GM18870 (cell line): ENCODE measurements at regions not wholly inside any gene's neighbourhood (a gene's known extent, or its start where the extent isn't known, plus 50 kb on each side); places are given as distances from the start of the nearest gene placed in this dataset.
"Not testable (repeated sequence)": the region's sequence is repeated elsewhere in the genome, so short reads cannot be mapped to it uniquely, and the experiment has no call there.

Experiments used
- ATAC-seq: cut with Tn5 transposase; IDR thresholded peaks from one replicate; pipeline ENCODE4 v1.9.1; 2021; ENCODE audit warnings: moderate library complexity; ENCODE audit not compliant: unreplicated experiment

DNA sequence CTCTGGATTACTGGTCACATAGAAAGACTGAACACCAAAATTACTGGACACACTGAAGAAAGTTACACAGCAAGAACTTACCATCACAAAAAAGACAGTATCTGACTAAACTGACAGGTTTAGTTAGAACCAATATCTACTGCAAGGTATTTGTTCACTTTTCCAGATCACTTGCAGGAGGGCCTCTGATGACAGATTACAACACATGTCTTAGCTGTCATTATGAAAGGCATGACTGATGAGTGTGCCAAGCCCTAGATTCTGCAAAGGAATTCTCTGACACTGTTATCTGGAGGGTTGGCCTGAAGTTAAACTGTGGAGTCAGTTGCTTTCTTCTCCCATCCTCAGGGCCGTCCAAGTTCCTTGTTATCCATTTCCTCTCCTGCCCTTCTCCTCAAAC, 242.7 kb downstream of the KIF20B start:
- no peak for ATAC-seq

DNA sequence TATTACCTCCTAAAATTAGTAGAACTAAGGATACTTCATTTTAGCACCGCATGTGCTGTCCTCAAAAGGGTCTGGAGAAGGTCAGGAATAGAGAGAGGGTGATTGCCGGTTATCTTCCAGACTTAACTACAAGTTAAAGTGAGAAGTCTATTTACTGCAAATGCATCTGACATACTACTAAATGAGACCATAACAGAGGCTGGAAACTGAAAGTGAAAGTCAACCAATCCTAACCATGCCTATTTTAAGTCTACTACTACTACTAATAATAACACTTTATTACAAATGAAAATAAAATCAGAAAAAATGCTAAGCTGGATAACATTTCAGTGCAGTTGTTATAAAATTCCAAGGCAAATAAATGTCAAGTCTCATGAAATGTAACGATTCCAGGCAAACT, 244.7 kb downstream of the KIF20B start:
- no peak for ATAC-seq

DNA sequence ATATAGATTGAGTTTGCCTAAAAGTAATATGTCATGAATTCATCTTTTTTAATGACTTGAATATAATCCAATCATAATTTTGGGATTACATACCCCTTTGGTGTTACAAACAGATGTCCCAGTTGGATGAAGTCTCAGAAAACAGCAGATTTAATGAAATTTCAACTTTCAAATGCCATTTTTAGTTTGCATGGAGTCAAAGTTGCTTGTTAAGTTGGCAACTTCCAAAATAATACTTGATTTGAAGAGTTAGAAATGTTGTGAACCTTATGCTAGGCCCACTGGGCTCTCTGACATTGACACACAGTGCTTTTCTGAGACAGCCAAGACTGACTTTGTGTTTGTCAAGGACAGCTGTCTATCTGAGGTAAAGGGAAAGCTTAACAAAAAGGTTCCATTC, 248.1 kb downstream of the KIF20B start:
- ATAC-seq = no peak

DNA sequence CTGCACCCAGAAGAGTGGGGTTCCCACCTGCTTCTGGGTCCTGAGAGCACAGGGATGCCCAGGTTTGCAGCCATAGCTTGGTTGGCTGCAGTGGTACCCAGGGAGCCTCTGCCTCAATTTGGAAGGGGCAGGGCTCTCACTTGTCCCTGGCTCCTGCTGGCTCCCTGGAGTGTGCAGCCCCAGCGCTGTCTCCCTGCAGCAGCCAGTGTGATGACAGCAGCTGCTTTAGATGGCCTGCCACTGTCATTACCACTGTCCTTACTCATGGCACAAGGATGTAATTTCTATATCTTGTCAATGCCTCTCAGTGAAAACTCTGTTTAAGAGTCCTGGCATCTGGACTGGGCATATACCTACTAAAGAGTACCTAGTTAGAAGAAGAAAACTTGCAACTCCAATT, 250.9 kb downstream of the KIF20B start:
- ATAC-seq = no peak

DNA sequence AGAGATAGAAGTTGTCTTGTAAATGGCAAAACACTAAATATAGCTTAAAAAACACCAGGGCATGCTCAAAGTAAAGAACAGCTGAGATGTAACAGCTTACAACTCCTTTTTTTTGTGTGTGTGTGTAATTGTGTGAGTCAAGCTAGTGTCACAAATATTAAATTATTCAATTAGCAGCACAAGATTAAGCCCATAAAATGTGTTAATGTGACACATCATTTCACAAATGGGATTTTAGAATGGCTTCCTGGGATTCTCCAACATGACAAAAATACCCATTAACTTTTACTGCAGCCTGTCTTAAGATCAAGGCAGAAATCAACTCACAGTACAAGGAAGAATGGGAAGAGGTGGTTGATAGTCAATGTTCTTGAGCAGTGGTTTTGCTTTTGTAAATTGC, 251.4 kb downstream of the KIF20B start:
- ATAC-seq = no peak

DNA sequence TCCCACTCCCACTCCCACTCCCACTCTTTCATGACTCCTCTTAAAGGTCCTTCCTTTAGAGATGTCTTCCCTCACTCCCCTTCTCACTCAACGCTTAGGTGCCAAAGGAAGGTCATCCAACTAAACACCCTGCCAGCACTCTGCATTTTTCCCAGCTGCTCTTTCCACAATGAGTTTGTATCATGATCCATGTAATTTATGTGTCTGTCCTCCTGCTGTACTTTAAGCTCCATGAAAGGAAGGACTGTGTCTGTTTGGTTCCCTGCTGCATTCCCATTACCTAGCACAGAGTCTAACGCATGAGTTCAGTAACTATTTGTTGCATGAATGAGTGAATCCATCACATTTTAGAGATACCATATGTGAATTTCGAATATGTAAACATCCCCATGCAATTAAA, 252.7 kb downstream of the KIF20B start:
- ATAC-seq = no peak

DNA sequence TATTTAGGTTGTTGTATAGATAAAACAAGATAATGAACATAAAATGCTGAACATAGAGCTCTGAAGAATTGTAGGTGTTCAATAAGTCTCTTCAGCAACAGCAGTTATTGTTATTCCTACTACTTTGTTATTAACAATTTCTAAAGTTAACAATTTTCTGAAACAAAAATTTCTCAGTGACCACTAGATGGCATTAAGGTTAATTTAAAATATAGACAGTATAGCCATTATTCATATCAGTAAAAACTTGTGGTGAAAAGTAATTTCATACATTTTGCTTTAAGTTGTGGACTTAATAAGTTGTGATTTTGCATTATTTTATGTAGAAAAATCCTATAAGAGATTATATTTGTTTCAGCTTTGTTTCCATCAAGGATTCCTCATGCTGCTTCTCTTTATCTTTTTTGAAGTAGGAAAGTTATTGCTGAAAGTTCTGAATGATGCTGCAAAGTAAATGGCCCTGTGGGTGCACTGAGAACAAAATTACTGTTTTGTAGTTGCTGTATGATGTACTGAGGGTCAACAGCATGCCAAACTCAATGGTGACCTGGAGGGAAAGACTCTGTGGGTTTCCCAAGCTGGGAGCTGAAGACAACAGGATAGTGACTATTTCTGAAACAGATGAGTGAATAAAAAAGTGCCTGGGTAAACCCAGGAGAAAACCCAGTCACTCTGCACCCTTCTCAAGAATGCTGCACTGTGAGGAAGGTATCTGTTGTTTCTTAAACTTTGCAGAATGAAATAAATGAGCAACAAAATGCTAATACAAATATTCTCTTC, 253.6 kb downstream of the KIF20B start:
- no peak for ATAC-seq

DNA sequence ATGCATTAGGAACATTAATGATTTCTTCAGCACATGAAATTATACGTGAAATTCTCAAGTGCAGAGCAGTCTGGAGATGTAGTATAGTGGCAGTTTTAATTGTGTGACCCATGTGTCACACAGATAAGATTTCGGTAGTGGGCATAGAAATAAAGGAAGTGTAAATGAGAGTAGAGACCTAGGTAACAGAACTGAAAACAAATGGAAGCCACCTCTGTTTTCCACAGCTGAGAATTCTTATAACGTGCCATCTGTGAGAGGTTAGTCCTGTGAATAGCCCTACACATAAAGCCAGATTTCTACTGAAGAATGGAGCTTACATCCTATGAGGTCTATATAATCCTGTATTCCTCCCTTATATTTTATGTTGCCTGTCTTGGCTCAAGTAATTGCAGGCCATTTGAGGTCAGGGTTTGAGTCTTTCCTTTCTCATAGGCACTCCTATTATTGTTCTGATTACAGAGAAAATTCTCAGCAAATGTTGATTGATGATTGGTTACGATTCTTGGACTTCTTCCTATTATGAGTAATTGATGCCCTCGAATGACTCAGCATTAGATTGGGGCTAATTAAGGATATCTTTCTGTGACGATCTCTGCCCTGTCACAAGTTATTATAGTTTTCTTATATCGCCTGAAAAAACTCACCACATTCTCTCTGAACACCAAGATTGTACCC, 258.2 kb downstream of the KIF20B start:
- ATAC-seq = no peak

DNA sequence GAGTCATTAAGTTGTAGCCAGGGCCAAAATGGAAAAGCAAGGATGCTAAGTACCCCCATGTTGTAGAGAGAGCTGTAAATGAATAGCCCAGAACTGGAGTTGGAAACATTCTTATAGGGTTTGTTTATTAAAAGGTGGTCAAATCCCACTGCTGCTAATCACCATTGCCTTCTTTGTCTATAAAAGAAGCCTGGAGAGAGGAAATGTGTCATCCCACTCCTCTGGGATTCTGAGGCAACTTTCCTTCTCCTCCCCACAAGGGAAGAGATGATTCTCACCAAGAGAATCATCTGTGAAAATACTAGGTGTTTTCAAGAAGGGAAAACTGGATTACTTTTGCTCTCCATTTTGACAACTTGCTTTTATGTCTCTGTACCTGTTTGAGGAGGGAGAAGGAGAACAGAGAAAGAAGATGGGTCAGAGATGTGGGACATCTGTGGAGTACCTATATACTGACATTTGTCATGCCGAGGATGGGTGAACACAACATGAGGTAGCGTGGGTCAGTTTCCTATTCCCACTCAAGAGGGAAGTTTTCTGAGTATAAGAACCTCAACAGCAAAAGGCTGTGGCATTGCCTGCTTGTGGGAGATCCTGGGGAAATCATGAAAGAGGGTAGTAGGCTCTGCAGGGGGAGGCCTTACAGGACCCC, 262.2 kb downstream of the KIF20B start:
- ATAC-seq = no peak

DNA sequence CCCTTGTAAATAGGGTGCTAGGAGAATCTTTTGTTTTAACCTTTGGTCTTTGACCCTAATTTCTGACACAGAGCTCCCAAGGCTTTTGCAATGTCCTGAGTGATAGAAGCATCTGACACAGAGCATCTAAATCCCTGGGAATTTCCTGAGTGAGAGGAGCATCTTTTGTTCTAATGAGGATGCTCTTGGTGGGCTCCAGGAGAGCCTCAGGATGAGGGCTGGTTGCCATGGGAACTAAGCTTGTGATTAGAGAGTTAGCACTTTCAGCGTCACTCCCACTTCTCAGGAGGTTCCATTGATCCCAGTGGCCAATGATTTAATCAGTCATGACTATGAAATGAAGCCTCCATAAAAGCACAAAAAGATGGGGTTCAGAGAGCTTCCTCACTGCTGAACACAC, 264.8 kb downstream of the KIF20B start:
- no peak for ATAC-seq

DNA sequence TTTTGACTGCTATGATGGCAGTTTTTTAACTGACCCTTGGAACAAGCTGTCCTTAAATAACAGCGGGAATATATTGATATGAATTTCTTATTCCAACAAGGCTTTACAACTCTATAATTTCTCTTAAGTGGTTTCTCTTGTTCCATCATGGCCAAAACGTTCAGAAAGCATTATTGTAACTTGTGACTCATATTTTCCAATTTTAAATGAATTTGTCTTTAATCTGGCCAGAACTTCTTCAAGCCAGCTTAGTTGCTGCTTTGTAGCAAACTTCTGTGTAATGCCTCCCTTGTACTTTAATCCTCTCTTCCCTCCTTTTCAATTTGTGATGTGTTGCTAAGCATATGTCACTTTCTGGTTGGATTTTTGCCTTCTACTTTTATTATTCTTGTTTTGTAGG, 271.9 kb downstream of the KIF20B start:
- no peak for ATAC-seq

DNA sequence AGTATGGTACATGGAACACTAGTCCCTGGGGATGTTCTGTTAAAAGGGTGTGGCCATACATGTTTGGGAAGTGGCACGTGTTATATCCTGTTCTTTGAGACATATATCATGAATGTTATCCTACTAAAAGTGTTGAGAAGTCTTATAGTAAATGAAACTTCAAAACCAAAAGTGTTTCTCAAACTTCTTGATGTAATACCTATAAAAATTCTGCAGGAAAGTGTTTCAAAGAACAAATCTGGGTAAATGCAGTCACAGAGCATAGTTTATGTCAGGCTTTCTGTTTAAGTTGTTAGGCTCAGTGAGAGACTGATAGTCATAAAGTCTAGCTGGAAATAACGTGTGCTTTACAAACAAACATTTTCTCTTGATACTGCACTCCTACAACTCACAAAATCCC, 273.7 kb downstream of the KIF20B start:
- no peak for ATAC-seq

DNA sequence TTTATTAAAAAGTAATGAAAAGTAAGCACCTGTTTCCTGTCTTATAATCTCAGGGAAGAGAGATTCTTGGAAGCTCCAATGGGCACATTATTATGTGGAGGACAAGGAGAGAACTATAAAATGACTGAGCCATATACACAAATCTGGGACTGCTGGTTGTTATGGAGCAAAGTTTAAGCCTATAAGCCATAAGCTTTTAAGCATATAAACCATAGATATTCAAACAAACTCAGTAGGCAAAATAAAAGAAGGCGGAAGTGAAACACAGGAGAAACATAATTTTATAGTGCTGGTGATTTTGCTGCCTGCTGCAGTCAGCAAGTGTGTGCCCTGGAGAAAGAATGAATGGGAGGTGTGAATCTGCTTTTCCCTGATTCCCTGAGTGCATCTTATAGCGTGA, 274.4 kb downstream of the KIF20B start:
- ATAC-seq = no peak

DNA sequence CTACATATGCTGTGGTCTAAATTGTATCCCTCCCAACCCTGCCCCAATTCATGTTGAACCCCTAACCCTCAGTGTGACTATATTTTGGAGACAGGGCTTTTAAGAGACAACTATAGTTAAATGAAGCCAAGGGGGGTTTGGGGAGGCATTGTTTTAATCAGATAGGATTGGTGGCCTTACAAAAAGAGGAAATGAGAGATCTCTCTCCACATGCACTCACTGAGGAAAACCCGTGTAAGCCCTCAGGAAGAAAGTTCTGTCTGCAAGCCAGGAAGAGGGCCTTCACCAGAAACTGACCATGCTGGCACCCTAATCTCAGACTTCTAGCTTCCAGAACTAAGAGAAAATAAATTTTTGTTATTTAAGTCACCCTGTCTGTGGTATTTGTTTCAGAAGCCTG, 276.7 kb downstream of the KIF20B start:
- ATAC-seq = no peak

DNA sequence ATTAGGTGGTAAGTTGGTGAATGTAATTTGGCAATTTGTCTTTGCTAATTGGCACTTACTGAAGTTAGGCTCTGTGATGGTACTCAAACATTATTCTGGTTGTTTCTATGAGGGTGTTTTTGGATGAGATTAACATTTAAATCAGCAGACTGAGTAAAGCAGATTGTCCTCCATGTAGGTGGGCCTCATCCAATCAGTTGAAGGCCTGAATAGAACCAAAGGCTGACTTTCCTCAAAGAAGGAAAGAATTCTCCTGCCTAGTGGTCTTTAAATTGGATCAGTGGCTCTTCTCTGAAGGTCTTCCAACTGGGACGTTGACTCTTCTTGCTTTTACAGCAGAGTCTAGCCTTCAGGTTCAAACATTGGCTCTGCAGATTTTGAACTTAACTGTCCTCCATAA, 278.3 kb downstream of the KIF20B start:
- no peak for ATAC-seq

DNA sequence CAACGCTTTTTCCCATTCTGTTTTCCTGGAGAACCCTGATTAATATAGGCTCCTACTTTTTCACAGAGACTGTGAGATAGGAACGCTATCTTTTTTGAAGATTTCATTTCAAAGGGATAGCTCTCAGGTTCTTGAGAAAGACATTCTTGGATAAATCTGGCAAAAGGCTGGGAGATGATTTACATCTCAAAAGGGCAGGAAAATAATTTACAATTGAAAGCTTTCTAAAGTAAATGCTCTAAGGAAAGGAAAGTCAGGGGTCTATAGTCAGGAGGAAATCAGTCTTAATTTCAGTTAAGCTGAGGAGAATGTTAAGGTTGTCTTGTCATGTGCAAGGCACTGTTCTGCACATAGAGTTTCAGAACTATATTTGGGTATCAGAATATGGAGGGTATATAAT, 278.8 kb downstream of the KIF20B start:
- ATAC-seq = no peak

DNA sequence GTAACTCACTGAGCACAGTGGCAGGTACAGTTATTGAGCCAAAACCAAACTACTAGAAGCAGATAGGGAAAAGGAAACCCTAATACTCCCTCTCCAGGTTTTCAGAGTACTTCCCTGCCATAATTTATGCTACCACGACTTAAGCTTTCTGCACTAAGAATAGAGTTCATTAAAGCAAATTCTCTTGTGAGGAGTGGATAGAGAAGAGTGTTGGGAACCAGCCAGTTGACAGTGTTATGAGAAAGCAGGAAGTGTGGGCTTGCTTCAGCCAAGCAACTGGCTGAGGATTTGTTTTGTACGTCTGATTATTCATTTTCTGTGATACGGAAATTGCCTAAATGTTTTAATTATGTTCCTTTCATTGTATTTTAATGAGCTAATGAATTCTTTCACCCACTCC, 280.5 kb downstream of the KIF20B start:
- no peak for ATAC-seq

DNA sequence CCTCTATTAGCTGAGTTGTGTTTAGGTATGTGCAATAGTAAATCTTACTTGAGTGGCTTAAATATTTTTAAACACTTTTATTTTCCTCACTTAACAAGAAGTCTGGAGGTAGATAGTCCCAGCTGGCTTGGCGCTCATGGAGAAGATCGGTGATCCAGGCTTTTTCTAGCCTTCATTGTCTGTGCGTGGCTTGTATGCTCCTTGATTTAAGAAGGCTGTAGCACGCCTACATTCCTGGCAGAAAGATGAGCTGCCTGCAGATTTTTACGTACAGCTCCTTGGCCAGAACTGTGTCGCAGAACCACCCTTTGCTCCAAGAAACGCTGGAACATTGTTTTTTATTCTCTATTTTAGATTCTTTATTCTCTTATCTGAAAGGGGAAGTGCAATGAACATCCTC, 284.1 kb downstream of the KIF20B start:
- ATAC-seq = no peak

DNA sequence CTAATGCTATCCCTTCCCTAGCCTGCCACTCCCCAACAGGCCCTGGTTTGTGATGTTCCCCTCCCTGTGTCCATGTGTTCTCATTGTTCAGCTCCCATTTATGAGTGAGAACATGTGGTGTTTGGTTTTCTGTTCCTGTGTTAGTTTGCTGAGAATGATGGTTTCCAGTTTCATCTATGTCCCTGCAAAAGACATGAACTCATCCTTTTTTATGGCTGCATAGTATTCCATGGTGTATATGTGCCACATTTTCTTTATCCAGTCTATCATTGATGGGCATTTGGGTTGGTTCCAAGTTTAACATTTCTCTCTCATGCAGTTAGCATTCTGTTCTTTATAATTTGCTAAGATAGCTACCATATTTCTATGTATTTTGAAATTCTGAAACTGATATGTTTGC, 287.0 kb downstream of the KIF20B start:
- not testable (repeated sequence) for ATAC-seq

DNA sequence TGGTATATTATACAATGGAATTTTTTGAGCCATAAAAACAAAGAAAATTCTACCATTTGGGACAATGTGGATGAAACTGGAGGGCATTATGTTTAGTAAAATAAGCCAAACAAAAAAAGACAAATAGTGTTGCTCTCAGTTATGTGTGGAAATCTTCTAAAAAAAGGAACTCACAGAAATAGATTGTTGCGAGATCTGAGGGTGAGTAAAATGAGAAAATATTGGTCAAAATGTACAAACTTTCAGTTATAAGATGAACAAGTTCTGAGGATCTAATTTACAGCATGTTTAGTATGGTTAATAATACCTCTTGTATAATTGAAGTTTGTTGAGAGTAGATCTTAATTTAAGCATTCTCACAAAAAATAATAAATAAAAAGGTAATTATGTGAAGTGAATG, 291.2 kb downstream of the KIF20B start:
- no peak for ATAC-seq

DNA sequence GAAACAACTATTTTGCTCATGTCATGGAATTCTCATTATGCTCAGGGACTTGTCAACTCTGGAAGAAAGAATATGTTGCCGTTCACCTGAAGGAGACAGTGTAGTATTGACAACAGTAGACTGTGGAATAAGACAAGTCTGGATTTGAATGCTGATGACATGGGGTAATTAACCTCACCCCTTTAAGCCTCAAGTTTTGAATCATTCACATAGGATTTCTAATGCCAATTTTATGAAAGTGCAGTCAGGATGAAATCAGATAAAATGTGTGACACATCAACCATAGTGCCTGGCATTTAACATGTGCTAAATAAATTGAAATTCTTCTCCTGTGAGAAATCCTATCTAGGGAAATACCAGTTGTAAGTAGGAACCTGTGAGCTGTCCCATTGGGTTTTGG, 305.8 kb downstream of the KIF20B start:
- ATAC-seq = no peak

DNA sequence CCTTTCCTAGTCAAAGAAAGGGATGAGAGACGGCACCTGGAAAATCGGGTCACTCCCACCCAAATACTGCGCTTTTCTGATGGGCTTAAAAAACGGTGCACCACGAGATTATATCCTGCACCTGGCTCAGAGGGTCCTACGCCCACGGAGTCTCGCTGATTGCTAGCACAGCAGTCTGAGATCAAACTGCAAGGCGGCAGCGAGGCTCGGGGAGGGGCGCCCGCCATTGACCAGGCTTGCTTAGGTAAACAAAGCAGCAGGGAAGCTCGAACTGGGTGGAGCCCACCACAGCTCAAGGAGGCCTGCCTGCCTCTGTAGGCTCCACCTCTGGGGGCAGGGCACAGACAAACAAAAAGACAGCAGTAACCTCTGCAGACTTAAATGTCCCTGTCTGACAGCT, 309.9 kb downstream of the KIF20B start:
- ATAC-seq = not testable (repeated sequence)
